Transverse colon (tissue), 4 donors: ENCODE measurements at regions not wholly inside any gene's neighbourhood (a gene's known extent, or its start where the extent isn't known, plus 50 kb on each side); places are given as distances from the start of the nearest gene placed in this dataset.

ENCODE experiments used
- DNase-seq: peaks from one replicate; pipeline ENCODE4 v3.0.0-alpha.2; 2019
- H3K27ac ChIP-seq, 4 donors: fragments of 200-600 bp; sonication (generic); 2 replicates each; pipeline ENCODE4 v1.5.1; 2016 to 2018; ENCODE audit warnings: inconsistent platforms in 4 of 4
- H3K27me3 ChIP-seq: fragments of 200-600 bp; sonication (generic); 2 replicates; pipeline ENCODE4 v1.5.1; 2017; ENCODE audit warnings: inconsistent platforms
- H3K36me3 ChIP-seq, 4 donors: fragments of 200-600 bp; sonication (generic); 2 replicates each; pipeline ENCODE4 v1.5.1; 2017 to 2019; ENCODE audit warnings: inconsistent platforms in 4 of 4
- H3K4me1 ChIP-seq, 4 donors: fragments of 200-600 bp; sonication (generic); 2 replicates each; pipeline ENCODE4 v1.5.1; 2017 to 2020; ENCODE audit warnings: inconsistent platforms in 4 of 4
- H3K4me3 ChIP-seq, 4 donors: fragments of 200-600 bp; sonication (generic); 1 replicate in 1 of 4; 2 replicates in 3 of 4; pipeline versions ENCODE4 v1.5.1 to v1.6.1; 2017 to 2019; ENCODE audit warnings: inconsistent platforms in 4 of 4
- H3K9me3 ChIP-seq, 2 donors: fragments of 200-600 bp; sonication (generic); 2 replicates each; pipeline ENCODE4 v1.5.1; 2017 to 2019; ENCODE audit warnings: inconsistent platforms in 2 of 2
- CTCF ChIP-seq, 5 experiments: fragments of 200-600 bp in 3 of 5; fragments of 450-650 bp in 2 of 5; sonication (generic) in 3 of 5; IDR thresholded peaks; 1 replicate in 2 of 5; 2 replicates in 3 of 5; pipeline ENCODE4 v1.5.1; 2016 to 2017; ENCODE audit warnings: antibody characterized with exemption in 5 of 5, inconsistent platforms in 3 of 5, mild to moderate bottlenecking in 2 of 5, moderate library complexity in 1 of 5
- EP300 ChIP-seq: sonication (generic); formaldehyde crosslinking; IDR thresholded peaks from one replicate; pipeline ENCODE4 v1.6.1; 2017; ENCODE audit warnings: antibody characterized with exemption, low read depth
- POLR2A ChIP-seq: fragments of 450-650 bp; IDR thresholded peaks from one replicate; pipeline ENCODE4 v1.6.1; 2016; ENCODE audit warnings: antibody characterized with exemption, mild to moderate bottlenecking, moderate library complexity
- POLR2AphosphoS5 ChIP-seq, 3 donors: sonication (generic); formaldehyde crosslinking; IDR thresholded peaks; one replicate each; pipeline ENCODE4 v1.6.1; 2016; ENCODE audit warnings: antibody characterized with exemption in 3 of 3
- WGBS, 2 donors: methylation state at CpG; one replicate each; pipeline ENCODE4 v1.1.5; 2018; ENCODE audit warnings: low coverage in 1 of 2; 5-methylcytosine and 5-hydroxymethylcytosine counted together
- in situ Hi-C, 4 donors: fragments of 200-750 bp; cut with MboI; loops; one replicate each; pipeline versions ENCODE4 v1.15.0 to v1.15.1; 2017; ENCODE audit warnings: low sequenced_read_pairs in 3 of 4, low pct_ligation_motif_present in 1 of 4, low pct_unique_long_range_greater_than_20kb in 1 of 4
- intact Hi-C: fragments of 100-400 bp; cut with DNase I; formaldehyde crosslinking; loops from one replicate; pipeline ENCODE4 v1.15.1; 2023; ENCODE audit warnings: low total_unique reads

- intact Hi-C loops (no loop called here), in situ Hi-C loops (loop anchor here (5.0 to 25.0 kb wide), 5 partner anchors 65 to 757 kb away; partner anchors contain the start of gene ETV6 (in 1 of the 4))
- TF ChIP-seq POLR2AphosphoS5 (IDR thresholded peaks at IDR 0.05) (no peak), CTCF (IDR thresholded peaks at IDR 0.05) (no peak), POLR2A (no peak), EP300 (no peak)
- H3K4me1 ChIP-seq, result peaks cover 0 to 16% (median 7%) of the 10 kb centered on the region in 4 donors
- H3K27ac ChIP-seq, result peak overlapping the region; percentile 37 to 68 (median 43)
- H3K27me3 ChIP-seq, result no peaks in the 10 kb centered on the region
- H3K9me3 ChIP-seq, result no peaks in the 10 kb centered on the region
- 41 to 50% methylated on average over 1 to 2 of the region's 2 CpGs for WGBS, 2 donors
- no peak for DNase-seq
- no peak overlapping the region for H3K4me3 ChIP-seq
- H3K36me3 ChIP-seq, result no peaks in the 10 kb centered on the region
Measured at GRCh38 chr12:11580125-11580751, 69.2 kb upstream of the ETV6 start.

- DNase-seq, result peak; percentile 75
- TF ChIP-seq EP300, result no peak
- TF ChIP-seq CTCF (IDR thresholded peaks at IDR 0.05), result peak; percentile 60 to 86 (median 70)
- TF ChIP-seq POLR2A, result no peak
- no peak for TF ChIP-seq POLR2AphosphoS5 (IDR thresholded peaks at IDR 0.05)
- Histone ChIP-seq H3K4me1 (peaks cover 0 to 16% (median 7%) of the 10 kb centered on the region in 4 donors), H3K27ac (peak overlapping the region in 1 of 4 donors; percentile 68), H3K36me3 (no peaks in the 10 kb centered on the region), H3K9me3 (no peaks in the 10 kb centered on the region), H3K4me3 (no peak overlapping the region), H3K27me3 (no peaks in the 10 kb centered on the region)
- intact Hi-C loops (loop anchor here (1.0 kb wide), 1 partner anchor 452 kb away; no protein-coding TSS in a partner anchor), in situ Hi-C loops (loop anchor here (5.0 to 25.0 kb wide), 5 partner anchors 64 to 756 kb away; partner anchors contain the start of gene ETV6 (in 1 of the 4))
- WGBS, 2 donors, result 7% methylated on average over 2 of the region's 2 CpGs; no CpG with 5 or more reads in 1 of the 2 donors
Measured at GRCh38 chr12:11581179-11581755, 68.2 kb upstream of the ETV6 start.

GRCh38 chr12:11584221-11584855 lies 65.1 kb upstream of the ETV6 start:
- intact Hi-C loops, result no loop called here
- peaks cover 0 to 16% (median 7%) of the 10 kb centered on the region in 4 donors for H3K4me1 ChIP-seq
- no peaks in the 10 kb centered on the region for H3K9me3 ChIP-seq
- H3K4me3 ChIP-seq, result no peak overlapping the region
- H3K36me3 ChIP-seq, result no peaks in the 10 kb centered on the region
- DNase-seq, result no peak
- H3K27ac ChIP-seq, result no peak overlapping the region
- no peak for TF ChIP-seq POLR2A
- TF ChIP-seq EP300, result no peak
- no peak for TF ChIP-seq POLR2AphosphoS5 (IDR thresholded peaks at IDR 0.05)
- TF ChIP-seq CTCF (IDR thresholded peaks at IDR 0.05), result no peak
- in situ Hi-C loops, result loop anchor here (5.0 to 25.0 kb wide), 5 partner anchors 60 to 753 kb away; partner anchors contain the start of gene ETV6 (in 1 of the 4)
- 90 to 93% methylated on average over 7 of the region's 7 CpGs for WGBS, 2 donors
- H3K27me3 ChIP-seq, result no peaks in the 10 kb centered on the region

GRCh38 chr12:11592484-11592883 lies 57.0 kb upstream of the ETV6 start:
- in situ Hi-C loops, result loop anchor here in 2 of 4 donors (25.0 kb wide), 1 partner anchor 745 kb away; no protein-coding TSS in a partner anchor
- Histone ChIP-seq H3K36me3 (no peaks in the 10 kb centered on the region), H3K9me3 (no peaks in the 10 kb centered on the region), H3K27me3 (no peaks in the 10 kb centered on the region), H3K4me3 (no peak overlapping the region), H3K4me1 (no peaks in the 10 kb centered on the region), H3K27ac (no peak overlapping the region)
- intact Hi-C loops, result no loop called here
- no peak for DNase-seq
- 82 to 93% methylated on average over 3 to 11 of the region's 11 CpGs for WGBS, 2 donors
- no peak for TF ChIP-seq POLR2AphosphoS5 (IDR thresholded peaks at IDR 0.05)
- TF ChIP-seq CTCF (IDR thresholded peaks at IDR 0.05), result no peak
- no peak for TF ChIP-seq POLR2A
- no peak for TF ChIP-seq EP300
